K562 (cell line): ENCODE measurements at regions not wholly inside any gene's neighbourhood (a gene's known extent, or its start where the extent isn't known, plus 50 kb on each side); places are given as distances from the start of the nearest gene placed in this dataset.

Experiments
- ARID4B ChIP-seq: sonication (generic); formaldehyde crosslinking; IDR thresholded peaks from 2 replicates; pipeline ENCODE4 v1.8.0; 2022; ENCODE audit warnings: mild to moderate bottlenecking, missing genetic modification reagents
- ESRRA ChIP-seq: fragments of 450-650 bp; IDR thresholded peaks from 2 replicates; pipeline ENCODE4 v1.6.1; 2014; ENCODE audit warnings: low read depth, mild to moderate bottlenecking, moderate library complexity, borderline replicate concordance
- MCM2 ChIP-seq: fragments of 450-650 bp; IDR thresholded peaks from 2 replicates; pipeline ENCODE4 v1.6.1; 2017; ENCODE audit warnings: low read depth, mild to moderate bottlenecking
- NFIX ChIP-seq: fragments of 250-450 bp; sonication (Bioruptor Pico); IDR thresholded peaks from 2 replicates; pipeline ENCODE4 v1.4.0; 2020; ENCODE audit warnings: low read depth, mild to moderate bottlenecking, moderate library complexity
- PRPF4 ChIP-seq: fragments of 200-400 bp; formaldehyde crosslinking; IDR thresholded peaks from one replicate; pipeline ENCODE4 v1.6.1; 2017; ENCODE audit warnings: low read length, low read depth, mild to moderate bottlenecking; ENCODE audit not compliant: insufficient read depth, poor library complexity, severe bottlenecking
- ZBTB40 ChIP-seq, 2 experiments: fragments of 450-650 bp in 1 of 2; sonication (generic) in 1 of 2; formaldehyde crosslinking in 1 of 2; IDR thresholded peaks; 2 replicates each; pipeline versions ENCODE4 v1.7.1 to v1.9.0; 2016 to 2022; ENCODE audit warnings: inconsistent platforms in 1 of 2, mild to moderate bottlenecking in 1 of 2, missing genetic modification reagents in 1 of 2
- ZBTB8A ChIP-seq: fragments of 450-650 bp; IDR thresholded peaks from 2 replicates; pipeline ENCODE4 v1.6.1; 2018; ENCODE audit warnings: mild to moderate bottlenecking, moderate library complexity; ENCODE audit not compliant: partially characterized antibody
- ZNF778 ChIP-seq: fragments of 450-650 bp; formaldehyde crosslinking; IDR thresholded peaks from 2 replicates; pipeline ENCODE4 v1.4.0; 2020; ENCODE audit warnings: mild to moderate bottlenecking, moderate library complexity
- TF ChIP-seq, protein P1 (sequence below), 3 experiments: IDR thresholded peaks in 2 of 3; conservative IDR thresholded peaks in 1 of 3; 2 replicates each; pipeline ENCODE4 v1.5.1; 2011 to 2012; ENCODE audit warnings: low read length in 3 of 3, mild to moderate bottlenecking in 3 of 3, control low read depth in 2 of 3, improper control_type of control experiment in 1 of 3, inconsistent platforms in 1 of 3, low read depth in 1 of 3, mixed read lengths in 1 of 3, moderate library complexity in 1 of 3; ENCODE audit not compliant: insufficient read depth in 2 of 3

DNA sequence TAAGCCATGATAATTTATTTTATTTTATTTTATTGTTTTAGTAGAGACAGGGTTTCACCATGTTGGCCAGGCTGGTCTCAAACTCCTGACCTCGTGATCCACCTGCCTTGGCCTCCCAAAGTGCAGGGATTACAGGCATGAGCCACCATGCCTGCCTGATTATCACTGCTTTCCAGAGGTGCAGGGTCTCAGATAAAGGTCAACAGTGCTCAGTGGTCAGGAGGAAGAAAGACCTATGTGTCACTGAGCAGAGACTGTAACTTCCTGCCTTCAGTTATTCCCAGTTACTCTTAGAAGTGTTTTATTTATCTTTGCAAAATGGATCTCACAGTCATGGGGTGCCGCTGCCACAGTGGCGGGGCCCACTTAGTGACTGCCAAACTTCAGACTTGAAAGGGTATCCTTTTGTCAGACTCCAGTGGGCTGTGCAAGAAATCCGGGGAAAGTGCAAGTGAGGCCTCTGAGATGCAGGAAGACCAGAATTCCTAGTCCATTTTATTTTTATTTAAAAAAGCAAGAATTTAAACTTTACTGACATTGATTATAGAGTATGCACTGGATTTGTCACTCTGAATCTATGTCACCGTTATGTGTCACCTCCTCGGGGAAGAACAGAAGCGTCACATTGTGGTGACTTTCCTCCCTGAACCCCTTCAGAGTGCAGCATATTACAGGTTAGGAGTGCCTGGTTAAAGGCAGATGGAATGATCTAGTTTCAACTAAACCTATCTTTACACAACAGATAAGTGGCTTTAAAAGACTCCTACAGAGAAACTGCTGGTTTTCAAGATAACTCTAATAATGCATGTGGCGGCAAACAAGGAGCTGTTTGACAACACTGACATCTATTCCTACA is 59.1 kb upstream of the BICD1 start (continued):
- TF ChIP-seq ZBTB40 (IDR thresholded peaks at IDR 0.05) (0 out of 2 replicates have a peak, but pooled peaks have one; percentile 27), ZBTB40 (CRISPR knock-in tag; IDR thresholded peaks at IDR 0.05) (no peak), ZNF778 (CRISPR knock-in tag) (no peak), ZBTB8A (no peak), ARID4B (CRISPR knock-in tag) (no peak), NFIX (CRISPR knock-in tag) (no peak), PRPF4 (no peak), MCM2 (no peak), ESRRA (peak; percentile 40; the same call in 1 of the 2 replicates)
- TF ChIP-seq, protein P1, sequence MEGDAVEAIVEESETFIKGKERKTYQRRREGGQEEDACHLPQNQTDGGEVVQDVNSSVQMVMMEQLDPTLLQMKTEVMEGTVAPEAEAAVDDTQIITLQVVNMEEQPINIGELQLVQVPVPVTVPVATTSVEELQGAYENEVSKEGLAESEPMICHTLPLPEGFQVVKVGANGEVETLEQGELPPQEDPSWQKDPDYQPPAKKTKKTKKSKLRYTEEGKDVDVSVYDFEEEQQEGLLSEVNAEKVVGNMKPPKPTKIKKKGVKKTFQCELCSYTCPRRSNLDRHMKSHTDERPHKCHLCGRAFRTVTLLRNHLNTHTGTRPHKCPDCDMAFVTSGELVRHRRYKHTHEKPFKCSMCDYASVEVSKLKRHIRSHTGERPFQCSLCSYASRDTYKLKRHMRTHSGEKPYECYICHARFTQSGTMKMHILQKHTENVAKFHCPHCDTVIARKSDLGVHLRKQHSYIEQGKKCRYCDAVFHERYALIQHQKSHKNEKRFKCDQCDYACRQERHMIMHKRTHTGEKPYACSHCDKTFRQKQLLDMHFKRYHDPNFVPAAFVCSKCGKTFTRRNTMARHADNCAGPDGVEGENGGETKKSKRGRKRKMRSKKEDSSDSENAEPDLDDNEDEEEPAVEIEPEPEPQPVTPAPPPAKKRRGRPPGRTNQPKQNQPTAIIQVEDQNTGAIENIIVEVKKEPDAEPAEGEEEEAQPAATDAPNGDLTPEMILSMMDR (IDR thresholded peaks at IDR 0.05 in 2 of 3, conservative IDR thresholded peaks at IDR 0.05 in 1 of 3; ENCODE audit: insufficient read depth in 2 of 3, low read depth in 1 of 3, low read length in 3 of 3) = peak; percentile 3 to 36 (median 22); a peak in 3 of 6 replicates
